OCI-LY1 (cell line): ENCODE measurements at regions not wholly inside any gene's neighbourhood (a gene's known extent, or its start where the extent isn't known, plus 50 kb on each side); places are given as distances from the start of the nearest gene placed in this dataset.

Source experiments
- H2AFZ ChIP-seq: fragments of 200-600 bp; sonication (generic), shearing (Covaris generic); 2 replicates; pipeline ENCODE4 v1.6.0; 2014; ENCODE audit warnings: antibody characterized with exemption, mild to moderate bottlenecking, low read length
- H3F3A ChIP-seq: fragments of 200-600 bp; sonication (generic), shearing (Covaris generic); 2 replicates; pipeline ENCODE4 v1.6.0; 2014; ENCODE audit warnings: mild to moderate bottlenecking, antibody characterized with exemption, low read length, moderate library complexity; ENCODE audit not compliant: insufficient read depth
- H3K27ac ChIP-seq: fragments of 200-600 bp; sonication (generic); 2 replicates; pipeline ENCODE4 v1.5.1; 2014; ENCODE audit warnings: low read length, mixed run types, mild to moderate bottlenecking, low read depth; ENCODE audit not compliant: poor library complexity, severe bottlenecking
- H3K27me3 ChIP-seq: fragments of 200-600 bp; sonication (generic); 2 replicates; pipeline ENCODE4 v1.6.0; 2014; ENCODE audit warnings: antibody characterized with exemption, mild to moderate bottlenecking, low read length, moderate library complexity; ENCODE audit not compliant: insufficient read depth
- H3K36me3 ChIP-seq: fragments of 200-600 bp; sonication (generic); 2 replicates; pipeline ENCODE4 v1.6.1; 2014; ENCODE audit warnings: mild to moderate bottlenecking, antibody characterized with exemption, low read length, moderate library complexity, mixed read lengths; ENCODE audit not compliant: insufficient read depth
- H3K4me1 ChIP-seq: fragments of 200-600 bp; sonication (generic); 2 replicates; pipeline ENCODE4 v1.5.1; 2014; ENCODE audit warnings: mild to moderate bottlenecking, low read length, moderate library complexity; ENCODE audit not compliant: insufficient read depth, severe bottlenecking
- H3K4me2 ChIP-seq: fragments of 200-600 bp; sonication (generic), shearing (Covaris generic); 2 replicates; pipeline ENCODE4 v1.6.1; 2014; ENCODE audit warnings: low read length
- H3K4me3 ChIP-seq: fragments of 200-600 bp; sonication (generic); 2 replicates; pipeline ENCODE4 v1.5.1; 2014; ENCODE audit warnings: low read length, low read depth, mild to moderate bottlenecking, mixed read lengths; ENCODE audit not compliant: poor library complexity, severe bottlenecking
- H3K79me2 ChIP-seq: fragments of 200-600 bp; shearing (Covaris generic); 2 replicates; pipeline ENCODE4 v1.6.1; 2016; ENCODE audit warnings: mixed run types, low read length, mixed read lengths; ENCODE audit not compliant: insufficient read depth
- H3K9ac ChIP-seq: fragments of 200-600 bp; sonication (generic), shearing (Covaris generic); 2 replicates; pipeline ENCODE4 v1.6.1; 2014; ENCODE audit warnings: mild to moderate bottlenecking, low read length, mixed read lengths
- H3K9me2 ChIP-seq: fragments of 200-600 bp; sonication (generic), shearing (Covaris generic); 2 replicates; pipeline ENCODE4 v1.6.1; 2014; ENCODE audit warnings: low read depth, mild to moderate bottlenecking, low read length, mixed read lengths
- H3K9me3 ChIP-seq: fragments of 200-600 bp; shearing (Covaris generic); 2 replicates; pipeline ENCODE4 v1.6.1; 2014; ENCODE audit warnings: low read length, mixed read lengths
- H4K20me1 ChIP-seq: fragments of 200-600 bp; sonication (generic), shearing (Covaris generic); 2 replicates; pipeline ENCODE4 v1.6.0; 2016; ENCODE audit warnings: mild to moderate bottlenecking, low read length; ENCODE audit not compliant: insufficient read depth
- EZH2 ChIP-seq: fragments of 200-600 bp; sonication (generic), shearing (Covaris generic); IDR thresholded peaks from 2 replicates; pipeline ENCODE4 v1.8.0; 2017; ENCODE audit warnings: borderline replicate concordance, mixed run types, mild to moderate bottlenecking, antibody characterized with exemption, low read length, moderate library complexity, mixed read lengths
- TF ChIP-seq, protein P1 (sequence below): fragments of 200-600 bp; sonication (generic), shearing (Covaris generic); IDR thresholded peaks from 2 replicates; pipeline ENCODE4 v1.5.1; 2017; ENCODE audit warnings: mild to moderate bottlenecking, antibody characterized with exemption, low read length, moderate library complexity, mixed read lengths

- H3K4me2 ChIP-seq, result no peak overlapping the region
- no peaks in the 10 kb centered on the region for H3K4me1 ChIP-seq
- H3K27ac ChIP-seq, result no peak overlapping the region
- H3K9ac ChIP-seq, result no peak overlapping the region
- no peak overlapping the region for H3K4me3 ChIP-seq
- no peaks in the 10 kb centered on the region for H3F3A ChIP-seq
- no peak overlapping the region for H2AFZ ChIP-seq
- H3K36me3 ChIP-seq, result no peaks in the 10 kb centered on the region
- TF ChIP-seq, protein P1, sequence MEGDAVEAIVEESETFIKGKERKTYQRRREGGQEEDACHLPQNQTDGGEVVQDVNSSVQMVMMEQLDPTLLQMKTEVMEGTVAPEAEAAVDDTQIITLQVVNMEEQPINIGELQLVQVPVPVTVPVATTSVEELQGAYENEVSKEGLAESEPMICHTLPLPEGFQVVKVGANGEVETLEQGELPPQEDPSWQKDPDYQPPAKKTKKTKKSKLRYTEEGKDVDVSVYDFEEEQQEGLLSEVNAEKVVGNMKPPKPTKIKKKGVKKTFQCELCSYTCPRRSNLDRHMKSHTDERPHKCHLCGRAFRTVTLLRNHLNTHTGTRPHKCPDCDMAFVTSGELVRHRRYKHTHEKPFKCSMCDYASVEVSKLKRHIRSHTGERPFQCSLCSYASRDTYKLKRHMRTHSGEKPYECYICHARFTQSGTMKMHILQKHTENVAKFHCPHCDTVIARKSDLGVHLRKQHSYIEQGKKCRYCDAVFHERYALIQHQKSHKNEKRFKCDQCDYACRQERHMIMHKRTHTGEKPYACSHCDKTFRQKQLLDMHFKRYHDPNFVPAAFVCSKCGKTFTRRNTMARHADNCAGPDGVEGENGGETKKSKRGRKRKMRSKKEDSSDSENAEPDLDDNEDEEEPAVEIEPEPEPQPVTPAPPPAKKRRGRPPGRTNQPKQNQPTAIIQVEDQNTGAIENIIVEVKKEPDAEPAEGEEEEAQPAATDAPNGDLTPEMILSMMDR, result no peak
- TF ChIP-seq EZH2, result no peak
- H3K9me2 ChIP-seq, result no peaks in the 10 kb centered on the region
- no peaks in the 10 kb centered on the region for H3K79me2 ChIP-seq
- no peaks in the 10 kb centered on the region for H3K9me3 ChIP-seq
- H3K27me3 ChIP-seq, result no peaks in the 10 kb centered on the region
- no peaks in the 10 kb centered on the region for H4K20me1 ChIP-seq
Observed at GRCh38 chr1:208432346-208432745, 188.2 kb upstream of the PLXNA2 start.

DNA sequence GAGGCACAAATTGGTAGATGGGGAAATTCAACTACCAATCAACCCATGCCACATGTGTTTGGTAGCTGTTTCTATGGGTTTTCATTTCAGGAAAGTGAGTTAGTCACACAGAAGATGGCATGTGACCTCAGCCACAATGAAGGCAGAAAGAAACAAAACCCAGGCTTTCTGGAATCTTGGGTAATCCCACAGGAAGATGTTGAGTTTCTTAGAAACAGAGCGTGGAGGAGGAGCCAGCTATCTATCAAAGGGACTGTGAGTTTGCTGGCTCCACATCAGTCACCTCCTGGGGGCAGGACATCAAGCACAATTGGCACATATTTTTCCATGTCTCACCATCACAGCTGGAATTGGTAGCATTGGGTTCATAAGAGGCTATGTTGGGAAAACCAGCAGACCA is 188.9 kb upstream of the PLXNA2 start:
- Histone ChIP-seq H3K27me3 (no peaks in the 10 kb centered on the region), H3K4me1 (no peaks in the 10 kb centered on the region), H3K9me2 (no peaks in the 10 kb centered on the region), H4K20me1 (no peaks in the 10 kb centered on the region), H2AFZ (no peak overlapping the region), H3K36me3 (no peaks in the 10 kb centered on the region), H3K9me3 (no peaks in the 10 kb centered on the region), H3K4me2 (no peak overlapping the region), H3K9ac (no peak overlapping the region), H3K79me2 (no peaks in the 10 kb centered on the region), H3F3A (no peaks in the 10 kb centered on the region), H3K27ac (no peak overlapping the region), H3K4me3 (no peak overlapping the region)
- TF ChIP-seq, protein P1, result no peak
- no peak for TF ChIP-seq EZH2

- Histone ChIP-seq H3K27ac (no peak overlapping the region), H3K4me2 (no peak overlapping the region), H3K9ac (no peak overlapping the region), H3K9me2 (no peaks in the 10 kb centered on the region), H2AFZ (no peak overlapping the region), H3K4me1 (no peaks in the 10 kb centered on the region), H3K79me2 (no peaks in the 10 kb centered on the region), H3K27me3 (no peaks in the 10 kb centered on the region), H3K36me3 (no peaks in the 10 kb centered on the region), H3F3A (no peaks in the 10 kb centered on the region), H4K20me1 (no peaks in the 10 kb centered on the region), H3K4me3 (no peak overlapping the region), H3K9me3 (no peaks in the 10 kb centered on the region)
- TF ChIP-seq, protein P1, result no peak
- no peak for TF ChIP-seq EZH2
Observed at GRCh38 chr1:208433971-208434370, 189.8 kb upstream of the PLXNA2 start.
